Endothelial cell of umbilical vein (primary cell): ENCODE measurements at regions not wholly inside any gene's neighbourhood (a gene's known extent, or its start where the extent isn't known, plus 50 kb on each side); places are given as distances from the start of the nearest gene placed in this dataset.

Source experiments
- EZH2 ChIP-seq: IDR thresholded peaks from 2 replicates; pipeline ENCODE4 v1.6.1; 2012; ENCODE audit warnings: borderline replicate concordance, low read depth, mild to moderate bottlenecking, moderate library complexity, low read length, inconsistent platforms; ENCODE audit not compliant: severe bottlenecking
- JUN ChIP-seq: IDR thresholded peaks from 2 replicates; pipeline ENCODE4 v1.6.1; 2011; ENCODE audit warnings: borderline replicate concordance, low read depth; ENCODE audit not compliant: insufficient read length, insufficient read depth
- MYC ChIP-seq: IDR thresholded peaks from one replicate; pipeline ENCODE4 v1.6.1; 2011; ENCODE audit warnings: mild to moderate bottlenecking, low read depth, low read length
- POLR2A ChIP-seq: IDR thresholded peaks from 2 replicates; pipeline ENCODE4 v1.6.1; 2012; ENCODE audit warnings: low read depth, mild to moderate bottlenecking, control low read depth, low read length
- POLR2AphosphoS5 ChIP-seq: IDR thresholded peaks from 2 replicates; pipeline ENCODE4 v1.6.1; 2012; ENCODE audit warnings: low read depth, mild to moderate bottlenecking, control low read depth, low read length, moderate library complexity; ENCODE audit not compliant: insufficient read depth
- TF ChIP-seq, protein P1 (sequence below), 2 donors: IDR thresholded peaks; 1 replicate in 1 of 2; 2 replicates in 1 of 2; pipeline ENCODE4 v1.5.1; 2011; ENCODE audit warnings: low read length in 2 of 2, mild to moderate bottlenecking in 2 of 2, moderate library complexity in 2 of 2, control low read depth in 1 of 2, inconsistent platforms in 1 of 2, low read depth in 1 of 2; ENCODE audit not compliant: insufficient read depth in 1 of 2; ENCODE audit errors: extremely low read depth in 1 of 2
- TF ChIP-seq, protein P2 (sequence below): IDR thresholded peaks from 2 replicates; pipeline ENCODE4 v1.6.1; 2011; ENCODE audit not compliant: insufficient read depth, insufficient read length

- TF ChIP-seq POLR2A (no peak), POLR2AphosphoS5 (no peak), JUN (no peak), EZH2 (no peak), MYC (no peak)
- TF ChIP-seq, protein P1, sequence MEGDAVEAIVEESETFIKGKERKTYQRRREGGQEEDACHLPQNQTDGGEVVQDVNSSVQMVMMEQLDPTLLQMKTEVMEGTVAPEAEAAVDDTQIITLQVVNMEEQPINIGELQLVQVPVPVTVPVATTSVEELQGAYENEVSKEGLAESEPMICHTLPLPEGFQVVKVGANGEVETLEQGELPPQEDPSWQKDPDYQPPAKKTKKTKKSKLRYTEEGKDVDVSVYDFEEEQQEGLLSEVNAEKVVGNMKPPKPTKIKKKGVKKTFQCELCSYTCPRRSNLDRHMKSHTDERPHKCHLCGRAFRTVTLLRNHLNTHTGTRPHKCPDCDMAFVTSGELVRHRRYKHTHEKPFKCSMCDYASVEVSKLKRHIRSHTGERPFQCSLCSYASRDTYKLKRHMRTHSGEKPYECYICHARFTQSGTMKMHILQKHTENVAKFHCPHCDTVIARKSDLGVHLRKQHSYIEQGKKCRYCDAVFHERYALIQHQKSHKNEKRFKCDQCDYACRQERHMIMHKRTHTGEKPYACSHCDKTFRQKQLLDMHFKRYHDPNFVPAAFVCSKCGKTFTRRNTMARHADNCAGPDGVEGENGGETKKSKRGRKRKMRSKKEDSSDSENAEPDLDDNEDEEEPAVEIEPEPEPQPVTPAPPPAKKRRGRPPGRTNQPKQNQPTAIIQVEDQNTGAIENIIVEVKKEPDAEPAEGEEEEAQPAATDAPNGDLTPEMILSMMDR (IDR thresholded peaks at IDR 0.05; ENCODE audit: extremely low read depth in 1 of 2, insufficient read depth in 1 of 2, low read depth in 1 of 2, low read length in 2 of 2) = no peak
- TF ChIP-seq, protein P2, sequence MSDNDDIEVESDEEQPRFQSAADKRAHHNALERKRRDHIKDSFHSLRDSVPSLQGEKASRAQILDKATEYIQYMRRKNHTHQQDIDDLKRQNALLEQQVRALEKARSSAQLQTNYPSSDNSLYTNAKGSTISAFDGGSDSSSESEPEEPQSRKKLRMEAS = no peak
Observed at GRCh38 chr1:177772386-177772960, 197.4 kb downstream of the SEC16B start.
